ENCODE measurements at regions not wholly inside any gene's neighbourhood (a gene's known extent, or its start where the extent isn't known, plus 50 kb on each side); places are given as distances from the start of the nearest gene placed in this dataset.

DNA sequence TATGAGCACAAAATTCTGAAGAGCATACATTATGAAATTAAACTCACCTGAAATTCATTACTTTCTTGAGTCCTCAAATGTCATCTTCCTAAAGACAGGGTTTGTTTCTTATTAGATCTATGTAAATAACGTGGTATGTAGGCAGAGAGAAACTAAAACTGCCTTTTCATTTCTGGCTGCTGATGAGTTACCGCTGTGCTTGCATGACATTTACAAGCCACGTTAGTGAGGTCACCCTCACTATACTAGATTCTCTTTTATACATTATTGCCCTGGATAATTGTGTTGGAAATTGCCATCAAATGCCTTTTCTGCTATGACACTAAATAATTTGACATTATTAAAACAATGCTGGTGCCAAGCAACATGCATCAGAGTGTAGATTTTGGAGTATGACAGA is 748.3 kb upstream of the ANO3 start:
- TF ChIP-seq, protein P1, sequence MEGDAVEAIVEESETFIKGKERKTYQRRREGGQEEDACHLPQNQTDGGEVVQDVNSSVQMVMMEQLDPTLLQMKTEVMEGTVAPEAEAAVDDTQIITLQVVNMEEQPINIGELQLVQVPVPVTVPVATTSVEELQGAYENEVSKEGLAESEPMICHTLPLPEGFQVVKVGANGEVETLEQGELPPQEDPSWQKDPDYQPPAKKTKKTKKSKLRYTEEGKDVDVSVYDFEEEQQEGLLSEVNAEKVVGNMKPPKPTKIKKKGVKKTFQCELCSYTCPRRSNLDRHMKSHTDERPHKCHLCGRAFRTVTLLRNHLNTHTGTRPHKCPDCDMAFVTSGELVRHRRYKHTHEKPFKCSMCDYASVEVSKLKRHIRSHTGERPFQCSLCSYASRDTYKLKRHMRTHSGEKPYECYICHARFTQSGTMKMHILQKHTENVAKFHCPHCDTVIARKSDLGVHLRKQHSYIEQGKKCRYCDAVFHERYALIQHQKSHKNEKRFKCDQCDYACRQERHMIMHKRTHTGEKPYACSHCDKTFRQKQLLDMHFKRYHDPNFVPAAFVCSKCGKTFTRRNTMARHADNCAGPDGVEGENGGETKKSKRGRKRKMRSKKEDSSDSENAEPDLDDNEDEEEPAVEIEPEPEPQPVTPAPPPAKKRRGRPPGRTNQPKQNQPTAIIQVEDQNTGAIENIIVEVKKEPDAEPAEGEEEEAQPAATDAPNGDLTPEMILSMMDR (conservative IDR thresholded peaks at IDR 0.05 in 1 of 2, IDR thresholded peaks at IDR 0.05 in 1 of 2; ENCODE audit: low read depth in 1 of 2, low read length in 2 of 2): no peak
- no peak for TF ChIP-seq EZH2 (IDR thresholded peaks at IDR 0.05; ENCODE audit: low read length, missing control alignments)
- Histone ChIP-seq H3K79me2 (ENCODE audit: control insufficient read depth, insufficient read depth, low read length) (no peaks in the 10 kb centered on the region), H2AFZ (ENCODE audit: low read length) (no peak overlapping the region)

DNA sequence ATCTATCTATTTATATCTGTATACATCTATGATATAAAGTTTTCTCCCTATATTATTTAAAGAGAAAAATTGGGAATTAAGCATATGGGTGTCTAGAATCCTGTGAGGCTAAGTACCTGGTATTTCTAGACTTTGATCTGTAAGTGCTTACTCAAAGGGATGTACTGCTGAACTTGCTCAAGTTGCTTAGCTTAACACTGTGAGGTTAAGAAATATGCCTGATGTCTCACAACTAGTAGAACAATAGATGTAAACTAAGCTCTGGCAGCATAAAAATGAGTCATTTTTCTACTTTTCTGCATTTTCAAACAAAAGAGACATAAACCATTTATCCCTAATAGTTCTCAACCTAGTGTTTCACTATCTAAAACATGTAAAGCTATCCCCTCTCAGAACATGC is 744.4 kb upstream of the ANO3 start:
- no peaks in the 10 kb centered on the region for H4K20me1 ChIP-seq (ENCODE audit: control insufficient read depth, extremely low read depth, insufficient read depth, low read length)
- H3K4me3 ChIP-seq (replicated peaks in 1 of 4; ENCODE audit: control extremely low read depth in 1 of 4, insufficient read depth in 1 of 4, low read depth in 3 of 4, low read length in 4 of 4): no peak overlapping the region
- H3K27me3 ChIP-seq (ENCODE audit: control insufficient read depth, insufficient read depth, low read length): no peaks in the 10 kb centered on the region
- no peaks in the 10 kb centered on the region for H3K4me1 ChIP-seq (ENCODE audit: control insufficient read depth, extremely low read depth, insufficient read depth, low read length)
- DNase-seq (ENCODE audit: low read depth in 2 of 2): no peak
- H3K9ac ChIP-seq (ENCODE audit: insufficient read depth, low read length): no peak overlapping the region
- TF ChIP-seq EZH2 (IDR thresholded peaks at IDR 0.05; ENCODE audit: low read length, missing control alignments): no peak
- TF ChIP-seq, protein P1 (conservative IDR thresholded peaks at IDR 0.05 in 1 of 2, IDR thresholded peaks at IDR 0.05 in 1 of 2; ENCODE audit: low read depth in 1 of 2, low read length in 2 of 2): no peak
- no peaks in the 10 kb centered on the region for H3K79me2 ChIP-seq (ENCODE audit: control insufficient read depth, insufficient read depth, low read length)
- no peak overlapping the region for H3K27ac ChIP-seq (ENCODE audit: insufficient read depth, low read length)
- no peak overlapping the region for H3K4me2 ChIP-seq (ENCODE audit: extremely low read depth, insufficient read depth, low read length)
- H3K36me3 ChIP-seq (ENCODE audit: control insufficient read depth, insufficient read depth, low read length): no peaks in the 10 kb centered on the region
- H2AFZ ChIP-seq (ENCODE audit: low read length): no peak overlapping the region
- no peaks in the 10 kb centered on the region for H3K9me3 ChIP-seq (ENCODE audit: control insufficient read depth, insufficient read depth, low read depth, low read length)

More for the DNA sequence above, 748.3 kb upstream of the ANO3 start:
- H4K20me1 ChIP-seq (ENCODE audit: control insufficient read depth, extremely low read depth, insufficient read depth, low read length): no peaks in the 10 kb centered on the region
- no peaks in the 10 kb centered on the region for H3K9me3 ChIP-seq (ENCODE audit: control insufficient read depth, insufficient read depth, low read depth, low read length)
- H3K4me3 ChIP-seq (replicated peaks in 1 of 4; ENCODE audit: control extremely low read depth in 1 of 4, insufficient read depth in 1 of 4, low read depth in 3 of 4, low read length in 4 of 4): no peak overlapping the region
- H3K36me3 ChIP-seq (ENCODE audit: control insufficient read depth, insufficient read depth, low read length): no peaks in the 10 kb centered on the region
- no peaks in the 10 kb centered on the region for H3K27me3 ChIP-seq (ENCODE audit: control insufficient read depth, insufficient read depth, low read length)
- DNase-seq (ENCODE audit: low read depth in 2 of 2): no peak
- no peak overlapping the region for H3K9ac ChIP-seq (ENCODE audit: insufficient read depth, low read length)
- H3K4me1 ChIP-seq (ENCODE audit: control insufficient read depth, extremely low read depth, insufficient read depth, low read length): no peaks in the 10 kb centered on the region
- no peak overlapping the region for H3K27ac ChIP-seq (ENCODE audit: insufficient read depth, low read length)
- no peak overlapping the region for H3K4me2 ChIP-seq (ENCODE audit: extremely low read depth, insufficient read depth, low read length)

DNA sequence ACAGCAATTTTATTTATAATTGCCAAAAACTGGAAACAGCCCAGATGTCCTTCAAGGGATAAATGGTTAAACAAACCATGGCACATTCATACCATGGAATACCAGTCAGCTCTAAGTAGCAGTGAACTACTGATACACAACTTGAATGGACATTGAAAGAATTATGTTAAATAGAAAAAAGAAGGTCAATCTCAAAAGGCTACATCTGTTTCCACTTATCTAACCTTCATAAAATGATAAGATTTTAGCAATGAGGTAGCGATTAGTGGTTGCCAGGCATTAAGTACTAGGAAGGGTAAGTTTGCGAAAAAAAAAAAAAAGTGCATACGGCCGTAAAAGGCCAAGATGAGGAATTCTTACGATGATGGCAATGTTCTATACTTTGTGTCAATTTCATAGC is 738.7 kb upstream of the ANO3 start:
- Histone ChIP-seq H3K27ac (ENCODE audit: insufficient read depth, low read length) (no peak overlapping the region), H3K9ac (ENCODE audit: insufficient read depth, low read length) (no peak overlapping the region), H2AFZ (ENCODE audit: low read length) (no peak overlapping the region), H3K79me2 (ENCODE audit: control insufficient read depth, insufficient read depth, low read length) (no peaks in the 10 kb centered on the region), H3K4me1 (ENCODE audit: control insufficient read depth, extremely low read depth, insufficient read depth, low read length) (no peaks in the 10 kb centered on the region), H3K9me3 (ENCODE audit: control insufficient read depth, insufficient read depth, low read depth, low read length) (no peaks in the 10 kb centered on the region), H3K27me3 (ENCODE audit: control insufficient read depth, insufficient read depth, low read length) (no peaks in the 10 kb centered on the region), H4K20me1 (ENCODE audit: control insufficient read depth, extremely low read depth, insufficient read depth, low read length) (no peaks in the 10 kb centered on the region), H3K4me2 (ENCODE audit: extremely low read depth, insufficient read depth, low read length) (no peak overlapping the region), H3K4me3 (replicated peaks in 1 of 4; ENCODE audit: control extremely low read depth in 1 of 4, insufficient read depth in 1 of 4, low read depth in 3 of 4, low read length in 4 of 4) (no peak overlapping the region), H3K36me3 (ENCODE audit: control insufficient read depth, insufficient read depth, low read length) (no peaks in the 10 kb centered on the region)
- no peak for DNase-seq (ENCODE audit: low read depth in 2 of 2)
- TF ChIP-seq, protein P1 (conservative IDR thresholded peaks at IDR 0.05 in 1 of 2, IDR thresholded peaks at IDR 0.05 in 1 of 2; ENCODE audit: low read depth in 1 of 2, low read length in 2 of 2): no peak
- no peak for TF ChIP-seq EZH2 (IDR thresholded peaks at IDR 0.05; ENCODE audit: low read length, missing control alignments)

Measured in fibroblast of lung (primary cell).